ENCODE measurements at regions not wholly inside any gene's neighbourhood (a gene's known extent, or its start where the extent isn't known, plus 50 kb on each side); places are given as distances from the start of the nearest gene placed in this dataset.
"Not testable (repeated sequence)": the region's sequence is repeated elsewhere in the genome, so short reads cannot be mapped to it uniquely, and the experiment has no call there.

- DNase-seq = no peak
These were observed 602.7 kb downstream of the NXPH1 start for GRCh38 chr7:9036080-9036479.

GRCh38 chr7:9071160-9071762, 637.9 kb downstream of the NXPH1 start:
- no peak for DNase-seq

- DNase-seq = not testable (repeated sequence)
These were observed 642.4 kb downstream of the NXPH1 start for GRCh38 chr7:9075774-9076173.

- no peak for DNase-seq
These were observed 648.8 kb downstream of the NXPH1 start for GRCh38 chr7:9082203-9082602.

DNA sequence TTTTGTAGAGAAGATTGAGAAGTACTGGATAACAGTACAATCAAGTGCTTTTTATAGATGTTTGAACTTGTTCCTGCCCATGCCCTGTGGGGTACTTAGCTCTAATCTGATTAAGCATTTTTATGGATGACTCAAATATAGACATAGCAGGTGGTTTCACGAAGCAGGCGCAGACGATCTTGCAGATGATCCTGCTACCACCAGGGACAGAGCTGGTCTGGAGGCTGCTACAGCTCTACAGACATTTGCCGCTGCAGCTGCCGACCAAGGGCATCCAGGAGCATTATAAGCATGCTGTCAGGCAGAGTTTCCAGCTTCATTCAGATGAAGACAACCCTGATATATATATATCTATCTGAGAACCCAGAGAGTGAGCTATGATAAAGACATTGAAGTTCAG, 650.4 kb downstream of the NXPH1 start:
- DNase-seq = no peak

DNA sequence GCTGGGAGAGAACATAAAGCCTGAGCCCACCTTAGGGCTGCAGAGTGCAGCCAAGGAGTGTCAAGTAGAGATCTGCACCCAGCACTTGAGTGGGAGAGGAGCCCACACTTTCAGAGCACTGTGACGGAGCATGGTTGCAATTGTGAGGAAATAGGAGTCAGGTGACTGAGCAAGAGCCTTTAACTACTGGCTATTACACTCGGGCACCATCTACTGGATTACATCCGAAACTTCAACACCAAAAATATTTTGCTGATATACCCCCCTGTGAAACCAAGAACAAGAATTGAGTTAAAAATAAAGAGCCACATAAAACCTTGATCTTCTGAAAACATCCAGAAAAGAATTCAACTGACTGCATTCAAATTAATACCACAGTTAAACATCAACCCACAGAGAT, 657.9 kb downstream of the NXPH1 start:
- no peak for DNase-seq

DNA sequence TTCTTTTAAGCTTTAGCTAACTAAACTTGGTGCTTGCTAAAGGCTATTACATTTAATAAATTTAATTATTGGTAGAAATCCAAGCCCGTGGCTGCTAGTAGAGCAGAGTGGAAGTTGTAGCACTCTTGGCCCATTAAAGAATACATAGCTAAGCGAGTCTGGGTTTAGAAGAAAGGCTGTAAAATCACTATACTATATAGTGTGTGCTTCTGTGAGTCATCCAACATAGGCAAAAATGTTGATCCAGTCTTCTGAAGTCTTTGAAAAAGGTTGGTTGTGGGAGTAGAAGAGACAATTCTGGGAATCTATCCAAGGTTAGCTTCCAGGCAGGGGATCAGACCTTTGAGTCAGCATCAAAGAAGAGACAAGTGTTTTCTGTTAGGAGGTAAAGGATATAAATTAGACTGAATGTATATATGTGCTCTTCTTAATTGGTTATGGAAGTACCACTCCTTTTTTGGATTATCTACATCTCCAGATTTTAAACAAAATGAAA, 664.2 kb downstream of the NXPH1 start:
- no peak for DNase-seq

GRCh38 chr7:9100289-9100688, 666.9 kb downstream of the NXPH1 start:
- DNase-seq = no peak

DNA sequence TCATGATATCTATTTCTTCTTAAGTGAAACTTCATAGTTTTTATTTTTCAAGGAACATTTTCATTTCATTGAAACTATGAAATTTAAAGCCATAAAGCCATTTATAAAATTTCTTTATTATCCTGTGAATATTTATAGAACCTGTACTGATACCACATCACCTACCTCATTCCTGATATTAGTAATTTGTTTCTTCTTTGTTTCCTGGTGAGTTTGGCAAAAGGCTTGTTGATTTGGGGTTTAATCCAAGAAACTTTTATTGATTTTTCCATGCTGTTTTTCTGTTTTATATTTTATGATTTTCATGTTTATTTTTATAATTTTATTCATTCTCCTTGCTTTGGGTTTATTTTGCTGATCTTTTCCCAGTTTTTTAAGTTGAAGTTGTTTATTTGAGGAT, 669.4 kb downstream of the NXPH1 start:
- DNase-seq = no peak

DNA sequence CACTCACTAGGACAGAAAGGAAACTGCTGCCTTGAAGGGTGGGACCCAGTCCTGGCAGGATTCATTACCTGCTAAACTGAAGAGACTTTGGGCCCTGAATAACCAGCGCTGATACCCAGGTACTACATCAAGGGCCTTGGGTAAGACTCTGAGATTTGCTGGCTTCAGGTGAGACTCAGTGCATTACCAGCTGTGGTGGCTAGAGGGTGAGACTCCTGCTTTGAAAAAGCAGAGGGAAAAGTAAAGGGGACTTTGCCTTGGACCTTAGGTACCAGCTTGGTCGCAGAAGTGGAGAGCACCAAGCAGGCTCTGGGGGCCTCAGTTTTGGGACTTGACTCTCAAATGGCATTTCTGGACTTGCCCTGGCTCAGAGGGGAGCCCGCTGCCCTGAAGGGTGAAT, 673.3 kb downstream of the NXPH1 start:
- no peak for DNase-seq

- no peak for DNase-seq
These were observed 686.9 kb downstream of the NXPH1 start for GRCh38 chr7:9120331-9120730.

GRCh38 chr7:9124320-9124719, 690.9 kb downstream of the NXPH1 start:
- DNase-seq = no peak

GRCh38 chr7:9125246-9125645, 691.8 kb downstream of the NXPH1 start:
- no peak for DNase-seq

DNA sequence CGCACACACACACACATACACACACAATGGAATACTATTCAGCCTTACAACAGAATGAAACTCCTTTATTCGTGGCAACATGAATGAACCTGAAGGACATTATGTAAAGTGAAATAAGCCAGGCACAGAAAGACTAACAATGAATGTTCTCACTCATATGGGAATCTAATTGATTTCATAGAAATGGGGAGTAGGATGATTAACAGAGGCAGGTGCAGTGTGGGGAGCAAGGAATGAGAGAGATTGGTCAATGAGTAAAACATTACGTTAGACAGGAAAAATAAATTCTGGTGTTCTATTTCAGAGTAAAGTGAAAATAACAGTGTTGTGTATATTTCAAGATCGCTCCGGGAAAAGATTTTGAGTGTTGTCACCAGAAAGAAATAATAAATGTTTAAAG, 694.5 kb downstream of the NXPH1 start:
- DNase-seq = no peak

DNA sequence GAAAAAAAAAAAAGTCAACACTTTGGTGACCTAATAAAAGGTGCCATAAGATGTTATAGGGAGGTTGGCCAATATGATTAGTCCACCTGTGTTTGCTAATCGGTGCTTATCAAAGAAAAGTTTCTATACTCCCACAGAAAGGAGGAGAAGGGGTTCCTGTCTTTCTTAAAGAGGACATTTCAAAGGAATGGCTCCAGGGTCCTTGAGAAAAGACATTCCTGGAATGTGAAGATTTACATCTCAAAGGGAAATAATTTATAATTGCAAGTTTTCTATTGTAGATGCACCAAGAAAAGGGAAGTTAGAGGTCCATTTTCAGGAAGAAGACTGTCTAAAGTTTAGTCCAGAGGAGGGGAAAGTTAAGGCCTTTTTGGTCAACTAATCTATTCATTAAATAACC, 715.3 kb downstream of the NXPH1 start:
- no peak for DNase-seq

DNA sequence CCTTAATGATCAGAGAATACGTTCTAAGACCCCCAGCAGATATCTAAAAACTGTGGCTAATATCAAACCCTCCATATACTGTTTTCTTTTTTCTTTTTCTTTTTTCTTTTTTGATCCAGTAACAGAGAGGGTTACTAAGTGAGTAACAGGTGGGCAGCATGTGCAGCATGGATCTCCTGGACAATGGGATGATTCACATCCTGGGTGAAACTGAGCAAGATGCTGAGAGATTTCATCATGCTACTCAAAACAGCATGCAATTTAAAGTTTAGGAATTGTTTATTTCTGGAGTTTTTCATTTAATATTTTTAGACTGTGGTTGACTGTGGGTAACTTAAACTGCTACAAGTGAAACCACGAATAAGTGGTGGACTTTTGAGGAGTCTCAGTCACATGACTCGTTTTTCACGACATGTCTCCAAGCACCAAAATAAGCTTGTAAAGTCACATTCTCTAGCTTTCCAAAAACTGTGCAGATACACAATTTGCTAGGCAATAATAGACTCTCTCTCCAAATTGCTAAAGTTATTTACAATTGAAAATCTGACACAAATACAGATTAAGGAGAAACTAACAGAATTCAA, 716.2 kb downstream of the NXPH1 start:
- no peak for DNase-seq

GRCh38 chr7:9163691-9164090, 730.3 kb downstream of the NXPH1 start:
- DNase-seq = not testable (repeated sequence)

DNA sequence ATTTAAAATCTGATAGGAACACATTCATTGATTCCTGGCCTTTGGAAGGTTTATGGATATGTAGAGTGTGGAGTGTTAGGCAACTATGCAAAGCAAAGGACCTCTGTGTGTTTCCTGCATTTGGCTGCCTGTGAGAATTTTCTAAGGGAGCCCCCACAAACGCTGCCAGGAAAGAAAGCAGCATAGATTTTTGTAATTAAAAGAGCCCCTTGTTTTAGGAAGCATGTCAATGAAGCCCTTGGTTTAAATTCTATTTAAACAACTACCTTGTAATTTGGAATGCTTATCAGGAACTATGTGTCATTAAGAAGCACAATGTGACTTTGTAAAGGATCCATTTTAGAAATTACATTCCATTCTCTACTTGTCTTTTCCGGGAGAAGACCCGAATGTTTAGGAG, 742.5 kb downstream of the NXPH1 start:
- peak in 1 of 56 donors; percentile 3 for DNase-seq

- DNase-seq = no peak
These were observed 747.9 kb downstream of the NXPH1 start for GRCh38 chr7:9181356-9181755.

- no peak for DNase-seq
These were observed 753.3 kb downstream of the NXPH1 start for GRCh38 chr7:9186730-9187129.

DNA sequence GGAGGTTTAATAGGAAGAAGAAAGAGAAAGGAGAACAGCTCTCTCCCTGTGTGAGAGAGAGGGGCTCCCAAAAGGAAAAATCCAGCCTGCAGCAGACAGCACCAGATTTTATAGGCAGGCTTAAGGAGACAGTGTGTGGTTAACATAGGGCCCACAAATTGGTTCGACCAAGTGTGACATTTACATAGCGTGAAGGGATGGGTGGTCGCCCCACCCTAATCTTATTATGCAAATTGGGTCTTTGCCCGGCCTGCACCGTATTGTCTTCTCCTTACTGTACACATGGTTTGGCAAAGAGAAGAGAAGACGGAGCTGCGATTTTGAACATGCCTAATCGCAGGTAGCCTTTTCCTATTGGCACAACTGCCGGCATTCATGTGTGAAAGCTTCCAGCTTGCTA, 756.3 kb downstream of the NXPH1 start:
- no peak for DNase-seq

- no peak for DNase-seq
These were observed 759.6 kb downstream of the NXPH1 start for GRCh38 chr7:9192969-9193368.

GRCh38 chr7:9200626-9201025, 767.2 kb downstream of the NXPH1 start:
- no peak for DNase-seq

DNA sequence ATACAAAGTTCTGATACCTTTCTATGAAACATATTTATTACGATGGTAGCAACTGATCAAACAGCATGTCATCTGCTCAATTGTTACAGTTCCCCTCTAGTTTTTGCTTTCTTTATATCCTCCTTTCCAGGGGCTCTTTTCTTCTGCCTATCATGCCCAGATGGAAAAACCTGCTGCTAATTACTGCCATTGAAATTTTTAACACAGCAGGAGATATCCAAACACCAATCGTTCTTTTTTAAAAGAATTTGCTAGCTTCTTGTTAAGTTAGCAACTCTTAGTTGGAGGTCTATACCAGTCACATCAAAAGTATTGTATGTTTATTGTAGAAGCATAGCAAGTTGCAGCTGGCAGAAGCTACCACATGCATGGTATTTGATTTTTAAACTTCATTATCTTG, 768.5 kb downstream of the NXPH1 start:
- no peak for DNase-seq

All from amygdala (tissue), 56 donors.